ENCODE measurements at regions not wholly inside any gene's neighbourhood (a gene's known extent, or its start where the extent isn't known, plus 50 kb on each side); places are given as distances from the start of the nearest gene placed in this dataset.

- peaks cover 6% of the 10 kb centered on the region for H3K27me3 Mint-ChIP-seq
- H3K4me3 Mint-ChIP-seq = no peak overlapping the region
- H3K27ac Mint-ChIP-seq = no peak overlapping the region
- no peaks in the 10 kb centered on the region for H3K4me1 Mint-ChIP-seq
- H3K9me3 Mint-ChIP-seq = no peaks in the 10 kb centered on the region
- no peaks in the 10 kb centered on the region for H3K36me3 Mint-ChIP-seq
Measured at GRCh38 chr11:19571906-19572305, 140.7 kb upstream of the NAV2 start.

DNA sequence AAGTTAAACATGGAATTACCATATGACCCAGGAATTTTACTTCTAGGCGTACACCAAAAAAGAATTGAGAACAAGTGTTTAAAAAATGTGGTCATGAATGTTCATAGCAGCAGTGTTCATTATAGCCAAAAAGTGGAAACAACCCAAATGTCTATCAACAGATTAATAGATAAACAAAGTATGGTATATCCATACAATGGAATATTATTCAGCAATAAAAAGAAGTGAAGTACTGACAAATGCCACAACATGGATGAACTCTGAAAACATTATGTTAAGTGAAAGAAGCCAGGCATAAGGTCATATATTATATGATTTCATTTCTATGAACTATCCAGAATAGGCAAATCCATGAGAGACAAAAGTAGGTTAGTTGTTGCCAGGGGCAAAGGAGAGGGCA, 141.7 kb upstream of the NAV2 start:
- H3K36me3 Mint-ChIP-seq = no peaks in the 10 kb centered on the region
- H3K4me1 Mint-ChIP-seq = no peaks in the 10 kb centered on the region
- H3K9me3 Mint-ChIP-seq = no peaks in the 10 kb centered on the region
- peaks cover 10% of the 10 kb centered on the region for H3K27me3 Mint-ChIP-seq
- H3K4me3 Mint-ChIP-seq = no peak overlapping the region
- H3K27ac Mint-ChIP-seq = no peak overlapping the region

GRCh38 chr11:19567996-19568395, 144.6 kb upstream of the NAV2 start:
- H3K36me3 Mint-ChIP-seq = no peaks in the 10 kb centered on the region
- H3K27me3 Mint-ChIP-seq = peaks cover 24% of the 10 kb centered on the region
- no peaks in the 10 kb centered on the region for H3K9me3 Mint-ChIP-seq
- no peak overlapping the region for H3K4me3 Mint-ChIP-seq
- no peak overlapping the region for H3K27ac Mint-ChIP-seq
- no peaks in the 10 kb centered on the region for H3K4me1 Mint-ChIP-seq

- H3K4me1 Mint-ChIP-seq = no peaks in the 10 kb centered on the region
Measured at GRCh38 chr11:19566583-19567379, 145.9 kb upstream of the NAV2 start.

GRCh38 chr11:19565639-19566038, 147.0 kb upstream of the NAV2 start:
- peaks cover 28% of the 10 kb centered on the region for H3K27me3 Mint-ChIP-seq
- no peak overlapping the region for H3K4me3 Mint-ChIP-seq
- no peaks in the 10 kb centered on the region for H3K4me1 Mint-ChIP-seq
- no peaks in the 10 kb centered on the region for H3K9me3 Mint-ChIP-seq
- peaks cover 2% of the 10 kb centered on the region for H3K36me3 Mint-ChIP-seq
- no peak overlapping the region for H3K27ac Mint-ChIP-seq

More at GRCh38 chr11:19566583-19567379, 145.9 kb upstream of the NAV2 start:
- peaks cover 2% of the 10 kb centered on the region for H3K36me3 Mint-ChIP-seq
- H3K27me3 Mint-ChIP-seq = peaks cover 28% of the 10 kb centered on the region
- H3K4me3 Mint-ChIP-seq = no peak overlapping the region
- H3K27ac Mint-ChIP-seq = no peak overlapping the region
- no peaks in the 10 kb centered on the region for H3K9me3 Mint-ChIP-seq

DNA sequence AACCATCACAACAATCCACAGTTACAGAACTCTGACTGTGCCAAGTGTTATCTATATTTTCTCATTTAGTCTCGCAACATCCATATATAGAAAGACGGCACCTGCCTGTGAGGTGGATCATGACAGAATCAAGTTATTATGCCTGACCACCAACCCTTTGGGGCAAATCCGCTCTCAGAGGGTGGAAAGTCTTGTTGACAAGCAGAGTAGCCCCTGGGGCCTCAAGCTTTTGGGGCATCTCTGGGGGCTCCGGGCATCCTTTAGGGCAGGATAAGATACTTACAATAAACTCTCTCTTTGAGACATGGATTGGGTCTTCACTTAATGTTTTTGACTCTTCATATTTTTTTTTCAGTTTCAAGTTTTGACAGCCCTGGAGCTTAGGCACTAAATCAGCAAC, 150.5 kb upstream of the NAV2 start:
- Mint-ChIP-seq H3K9me3 (no peaks in the 10 kb centered on the region), H3K27me3 (peaks cover 30% of the 10 kb centered on the region), H3K27ac (no peak overlapping the region), H3K4me1 (peaks cover 0 to 3% (median 2%) of the 10 kb centered on the region in 3 donors), H3K4me3 (no peak overlapping the region), H3K36me3 (peaks cover 2% of the 10 kb centered on the region)

GRCh38 chr11:19561011-19561410, 151.6 kb upstream of the NAV2 start:
- Mint-ChIP-seq H3K4me3 (no peak overlapping the region), H3K9me3 (no peaks in the 10 kb centered on the region), H3K4me1 (peaks cover 0 to 3% (median 2%) of the 10 kb centered on the region in 3 donors), H3K27me3 (peaks cover 26% of the 10 kb centered on the region), H3K36me3 (peaks cover 2% of the 10 kb centered on the region), H3K27ac (no peak overlapping the region)

- H3K9me3 Mint-ChIP-seq = no peaks in the 10 kb centered on the region
- peaks cover 2% of the 10 kb centered on the region for H3K36me3 Mint-ChIP-seq
- H3K4me1 Mint-ChIP-seq = peaks cover 0 to 3% (median 2%) of the 10 kb centered on the region in 3 donors
- H3K27ac Mint-ChIP-seq = peak overlapping the region in 1 of 3 donors; percentile 59
- H3K4me3 Mint-ChIP-seq = no peak overlapping the region
- peaks cover 26% of the 10 kb centered on the region for H3K27me3 Mint-ChIP-seq
Measured at GRCh38 chr11:19560156-19560555, 152.5 kb upstream of the NAV2 start.

GRCh38 chr11:19559746-19560145, 152.9 kb upstream of the NAV2 start:
- no peaks in the 10 kb centered on the region for H3K9me3 Mint-ChIP-seq
- peaks cover 26% of the 10 kb centered on the region for H3K27me3 Mint-ChIP-seq
- peaks cover 2% of the 10 kb centered on the region for H3K36me3 Mint-ChIP-seq
- no peak overlapping the region for H3K4me3 Mint-ChIP-seq
- H3K4me1 Mint-ChIP-seq = peaks cover 0 to 3% (median 2%) of the 10 kb centered on the region in 3 donors
- H3K27ac Mint-ChIP-seq = no peak overlapping the region

DNA sequence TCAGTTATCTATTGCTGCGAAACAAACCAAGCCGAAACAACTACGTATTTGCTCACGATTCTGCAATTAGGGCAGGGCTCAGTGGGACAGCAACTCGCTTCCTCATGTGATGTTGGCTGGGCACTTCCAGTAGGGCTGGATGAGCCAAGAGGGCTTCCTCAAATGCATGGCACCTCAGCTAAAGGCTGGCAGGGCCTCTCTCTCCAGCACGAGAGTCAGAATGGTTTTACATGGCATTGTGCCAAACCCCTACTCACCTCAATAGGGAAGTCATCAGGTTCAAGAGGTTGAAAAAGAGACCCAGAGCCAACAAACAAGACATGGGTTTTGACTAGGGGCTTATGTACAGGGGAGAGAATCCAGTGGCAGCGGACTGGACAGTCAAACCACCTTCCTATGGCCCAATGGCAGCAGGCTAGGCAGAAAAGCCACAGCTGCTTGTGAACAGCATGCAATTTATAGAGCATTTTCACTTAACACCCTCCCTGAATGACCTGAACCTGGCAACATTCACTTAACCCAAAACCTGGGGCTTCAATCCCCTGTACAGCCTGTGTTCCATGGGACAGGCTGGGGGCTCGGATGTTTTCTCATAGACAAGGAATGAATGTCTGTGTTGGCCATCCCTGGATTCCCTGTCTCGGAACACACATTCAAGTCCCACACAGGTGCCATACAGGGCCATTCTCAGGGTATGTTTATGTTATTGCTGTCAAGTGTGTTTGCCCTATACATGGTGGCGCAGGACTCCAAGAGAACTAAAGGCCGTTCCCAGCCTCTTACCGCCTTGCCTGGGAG, 154.2 kb upstream of the NAV2 start:
- H3K27ac Mint-ChIP-seq = no peak overlapping the region
- H3K4me1 Mint-ChIP-seq = peaks cover 0 to 3% (median 2%) of the 10 kb centered on the region in 3 donors
- no peaks in the 10 kb centered on the region for H3K9me3 Mint-ChIP-seq
- peaks cover 15% of the 10 kb centered on the region for H3K27me3 Mint-ChIP-seq
- H3K4me3 Mint-ChIP-seq = no peak overlapping the region
- peaks cover 2% of the 10 kb centered on the region for H3K36me3 Mint-ChIP-seq

GRCh38 chr11:19557720-19558140, 154.9 kb upstream of the NAV2 start:
- H3K36me3 Mint-ChIP-seq = peaks cover 2% of the 10 kb centered on the region
- H3K9me3 Mint-ChIP-seq = no peaks in the 10 kb centered on the region
- H3K27ac Mint-ChIP-seq = no peak overlapping the region
- peaks cover 10% of the 10 kb centered on the region for H3K27me3 Mint-ChIP-seq
- H3K4me3 Mint-ChIP-seq = no peak overlapping the region
- H3K4me1 Mint-ChIP-seq = peaks cover 0 to 3% (median 2%) of the 10 kb centered on the region in 3 donors

- no peaks in the 10 kb centered on the region for H3K9me3 Mint-ChIP-seq
- H3K36me3 Mint-ChIP-seq = peaks cover 2% of the 10 kb centered on the region
- H3K4me3 Mint-ChIP-seq = no peak overlapping the region
- H3K4me1 Mint-ChIP-seq = peaks cover 0 to 4% (median 3%) of the 10 kb centered on the region in 3 donors
- peaks cover 10% of the 10 kb centered on the region for H3K27me3 Mint-ChIP-seq
- no peak overlapping the region for H3K27ac Mint-ChIP-seq
Measured at GRCh38 chr11:19557185-19557584, 155.5 kb upstream of the NAV2 start.

DNA sequence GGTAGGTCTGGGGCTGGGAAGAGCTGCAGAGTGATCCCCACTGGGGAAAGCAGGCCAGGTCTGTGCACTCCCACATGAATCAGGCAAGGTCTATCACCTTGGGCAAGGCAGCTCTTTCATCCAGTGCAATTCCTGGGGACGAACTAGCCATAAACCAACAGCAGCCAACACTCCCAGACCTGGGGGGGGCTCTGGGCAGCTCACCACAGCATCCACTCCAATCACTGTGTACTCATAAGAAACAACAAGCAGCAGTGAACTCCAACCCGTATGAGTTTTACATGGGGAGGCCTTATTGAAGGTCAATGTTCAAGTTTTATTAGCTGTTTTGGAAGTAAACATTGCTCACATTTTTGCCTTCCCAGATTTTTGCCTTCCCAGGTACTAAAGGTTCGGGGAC, 157.4 kb upstream of the NAV2 start:
- Mint-ChIP-seq H3K27me3 (peaks cover 4% of the 10 kb centered on the region), H3K9me3 (no peaks in the 10 kb centered on the region), H3K4me3 (no peak overlapping the region), H3K4me1 (peaks cover 0 to 7% (median 3%) of the 10 kb centered on the region in 3 donors), H3K27ac (peak overlapping the region in 1 of 3 donors; percentile 9), H3K36me3 (peaks cover 2% of the 10 kb centered on the region)

- H3K4me1 Mint-ChIP-seq = peaks cover 0 to 7% (median 3%) of the 10 kb centered on the region in 3 donors
- H3K9me3 Mint-ChIP-seq = no peaks in the 10 kb centered on the region
Measured at GRCh38 chr11:19553683-19554333, 158.8 kb upstream of the NAV2 start.

GRCh38 chr11:19552656-19553260, 159.9 kb upstream of the NAV2 start:
- Mint-ChIP-seq H3K9me3 (peaks cover 0 to 1% (median 0%) of the 10 kb centered on the region in 3 donors), H3K4me3 (no peak overlapping the region), H3K36me3 (peaks cover 2% of the 10 kb centered on the region), H3K4me1 (peaks cover 0 to 6% (median 3%) of the 10 kb centered on the region in 3 donors), H3K27ac (no peak overlapping the region), H3K27me3 (no peaks in the 10 kb centered on the region)

More at GRCh38 chr11:19553683-19554333, 158.8 kb upstream of the NAV2 start:
- Mint-ChIP-seq H3K27ac (no peak overlapping the region), H3K4me3 (no peak overlapping the region), H3K27me3 (no peaks in the 10 kb centered on the region), H3K36me3 (peaks cover 2% of the 10 kb centered on the region)
